Liver (tissue), 7 donors: ENCODE measurements at regions not wholly inside any gene's neighbourhood (a gene's known extent, or its start where the extent isn't known, plus 50 kb on each side); places are given as distances from the start of the nearest gene placed in this dataset.

Source experiments
- DNase-seq: peaks from one replicate; pipeline ENCODE4 v3.0.0-alpha.2; 2017; ENCODE audit warnings: low spot score
- H3K27ac ChIP-seq, 2 donors: one replicate each; pipeline ENCODE4 v1.7.0; 2013; ENCODE audit warnings: inconsistent platforms in 2 of 2, low read length in 2 of 2, control low read depth in 1 of 2, low read depth in 1 of 2, mild to moderate bottlenecking in 1 of 2
- H3K27me3 ChIP-seq, 4 donors: one replicate each; pipeline versions ENCODE4 v1.6.1 to v1.7.0; 2013; ENCODE audit warnings: low read length in 3 of 4, inconsistent platforms in 1 of 4, mild to moderate bottlenecking in 1 of 4, moderate library complexity in 1 of 4; ENCODE audit not compliant: control insufficient read depth in 4 of 4, insufficient read depth in 4 of 4
- H3K36me3 ChIP-seq, 4 donors: one replicate each; pipeline versions ENCODE4 v1.6.1 to v1.7.0; 2013; ENCODE audit warnings: low read length in 3 of 4, mild to moderate bottlenecking in 3 of 4, low read depth in 1 of 4, moderate library complexity in 1 of 4; ENCODE audit not compliant: control insufficient read depth in 4 of 4, insufficient read depth in 3 of 4
- H3K4me1 ChIP-seq, 4 donors: one replicate each; pipeline versions ENCODE4 v1.6.1 to v1.7.0; 2013; ENCODE audit warnings: low read length in 3 of 4, mild to moderate bottlenecking in 3 of 4, moderate library complexity in 1 of 4; ENCODE audit not compliant: control insufficient read depth in 4 of 4, insufficient read depth in 4 of 4
- H3K4me3 ChIP-seq, 3 donors: one replicate each; pipeline versions ENCODE4 v1.6.1 to v1.7.0; 2013; ENCODE audit warnings: low read length in 3 of 3, control low read depth in 1 of 3, low read depth in 1 of 3, mild to moderate bottlenecking in 1 of 3
- H3K9ac ChIP-seq, 2 donors: one replicate each; pipeline ENCODE4 v1.7.0; 2013; ENCODE audit warnings: low read length in 2 of 2, mild to moderate bottlenecking in 2 of 2, moderate library complexity in 2 of 2, control low read depth in 1 of 2, low read depth in 1 of 2
- H3K9me3 ChIP-seq, 4 donors: one replicate each; pipeline versions ENCODE4 v1.6.1 to v1.7.0; 2013; ENCODE audit warnings: low read length in 3 of 4; ENCODE audit not compliant: control insufficient read depth in 4 of 4
- EGR1 ChIP-seq, 2 donors: IDR thresholded peaks; 2 replicates each; pipeline ENCODE4 v1.6.1; 2016 to 2018; ENCODE audit warnings: antibody characterized with exemption in 2 of 2, low read depth in 2 of 2
- FOXA1 ChIP-seq: IDR thresholded peaks from 2 replicates; pipeline ENCODE4 v1.6.1; 2016; ENCODE audit warnings: antibody characterized with exemption
- FOXA2 ChIP-seq: IDR thresholded peaks from 2 replicates; pipeline ENCODE4 v1.6.1; 2016; ENCODE audit warnings: antibody characterized with exemption
- GABPA ChIP-seq, 2 donors: IDR thresholded peaks in 1 of 2; conservative IDR thresholded peaks in 1 of 2; 2 replicates each; pipeline ENCODE4 v1.6.1; 2016; ENCODE audit warnings: antibody characterized with exemption in 2 of 2, mild to moderate bottlenecking in 1 of 2, moderate library complexity in 1 of 2
- HNF4G ChIP-seq: IDR thresholded peaks from 2 replicates; pipeline ENCODE4 v1.6.1; 2016; ENCODE audit warnings: antibody characterized with exemption
- JUND ChIP-seq, 2 donors: IDR thresholded peaks; 2 replicates each; pipeline ENCODE4 v1.6.1; 2016; ENCODE audit warnings: antibody characterized with exemption in 2 of 2
- MAX ChIP-seq: IDR thresholded peaks from 2 replicates; pipeline ENCODE4 v1.6.1; 2016; ENCODE audit warnings: antibody characterized with exemption
- NR2F2 ChIP-seq: IDR thresholded peaks from 2 replicates; pipeline ENCODE4 v1.6.1; 2016; ENCODE audit warnings: antibody characterized with exemption
- RAD21 ChIP-seq, 2 donors: IDR thresholded peaks; 2 replicates each; pipeline ENCODE4 v1.6.1; 2016; ENCODE audit warnings: antibody characterized with exemption in 2 of 2, mild to moderate bottlenecking in 2 of 2
- SP1 ChIP-seq: IDR thresholded peaks from 2 replicates; pipeline ENCODE4 v1.6.1; 2018; ENCODE audit warnings: antibody characterized with exemption, mild to moderate bottlenecking
- TAF1 ChIP-seq: conservative IDR thresholded peaks from 2 replicates; pipeline ENCODE4 v1.6.1; 2016; ENCODE audit warnings: antibody characterized with exemption, mild to moderate bottlenecking
- YY1 ChIP-seq: IDR thresholded peaks from 2 replicates; pipeline ENCODE4 v1.6.1; 2016; ENCODE audit warnings: antibody characterized with exemption, mild to moderate bottlenecking
- ZBTB33 ChIP-seq: IDR thresholded peaks from 2 replicates; pipeline ENCODE4 v1.6.1; 2016; ENCODE audit warnings: antibody characterized with exemption
- WGBS: extraction: QIAGEN DNeasy Blood & Tissue Kit; methylation state at CpG from one replicate; pipeline ENCODE4 v1.1.7; 2013; 5-methylcytosine and 5-hydroxymethylcytosine counted together
- TF ChIP-seq, protein P1 (sequence below): IDR thresholded peaks from 2 replicates; pipeline ENCODE4 v1.6.1; 2016; ENCODE audit warnings: antibody characterized with exemption, mild to moderate bottlenecking
- TF ChIP-seq, protein P2 (sequence below): IDR thresholded peaks from 2 replicates; pipeline ENCODE4 v1.6.1; 2016; ENCODE audit warnings: antibody characterized with exemption
- donor health status: healthy.
- donor health status: healthy.
- donor health status: healthy.
- donor health status: healthy.

- DNase-seq = no peak
- Histone ChIP-seq H3K9me3 (peaks cover 0 to 2% (median 0%) of the 10 kb centered on the region in 4 donors), H3K4me3 (peak overlapping the region in 1 of 3 donors; percentile 8), H3K9ac (no peak overlapping the region), H3K4me1 (no peaks in the 10 kb centered on the region), H3K27ac (no peak overlapping the region), H3K27me3 (no peaks in the 10 kb centered on the region), H3K36me3 (no peaks in the 10 kb centered on the region)
- TF ChIP-seq FOXA2 = no peak
- no peak for TF ChIP-seq GABPA (IDR thresholded peaks at IDR 0.05 in 1 of 2, conservative IDR thresholded peaks at IDR 0.05 in 1 of 2)
- TF ChIP-seq ZBTB33 = no peak
- no peak for TF ChIP-seq RAD21 (IDR thresholded peaks at IDR 0.05)
- TF ChIP-seq, protein P1, sequence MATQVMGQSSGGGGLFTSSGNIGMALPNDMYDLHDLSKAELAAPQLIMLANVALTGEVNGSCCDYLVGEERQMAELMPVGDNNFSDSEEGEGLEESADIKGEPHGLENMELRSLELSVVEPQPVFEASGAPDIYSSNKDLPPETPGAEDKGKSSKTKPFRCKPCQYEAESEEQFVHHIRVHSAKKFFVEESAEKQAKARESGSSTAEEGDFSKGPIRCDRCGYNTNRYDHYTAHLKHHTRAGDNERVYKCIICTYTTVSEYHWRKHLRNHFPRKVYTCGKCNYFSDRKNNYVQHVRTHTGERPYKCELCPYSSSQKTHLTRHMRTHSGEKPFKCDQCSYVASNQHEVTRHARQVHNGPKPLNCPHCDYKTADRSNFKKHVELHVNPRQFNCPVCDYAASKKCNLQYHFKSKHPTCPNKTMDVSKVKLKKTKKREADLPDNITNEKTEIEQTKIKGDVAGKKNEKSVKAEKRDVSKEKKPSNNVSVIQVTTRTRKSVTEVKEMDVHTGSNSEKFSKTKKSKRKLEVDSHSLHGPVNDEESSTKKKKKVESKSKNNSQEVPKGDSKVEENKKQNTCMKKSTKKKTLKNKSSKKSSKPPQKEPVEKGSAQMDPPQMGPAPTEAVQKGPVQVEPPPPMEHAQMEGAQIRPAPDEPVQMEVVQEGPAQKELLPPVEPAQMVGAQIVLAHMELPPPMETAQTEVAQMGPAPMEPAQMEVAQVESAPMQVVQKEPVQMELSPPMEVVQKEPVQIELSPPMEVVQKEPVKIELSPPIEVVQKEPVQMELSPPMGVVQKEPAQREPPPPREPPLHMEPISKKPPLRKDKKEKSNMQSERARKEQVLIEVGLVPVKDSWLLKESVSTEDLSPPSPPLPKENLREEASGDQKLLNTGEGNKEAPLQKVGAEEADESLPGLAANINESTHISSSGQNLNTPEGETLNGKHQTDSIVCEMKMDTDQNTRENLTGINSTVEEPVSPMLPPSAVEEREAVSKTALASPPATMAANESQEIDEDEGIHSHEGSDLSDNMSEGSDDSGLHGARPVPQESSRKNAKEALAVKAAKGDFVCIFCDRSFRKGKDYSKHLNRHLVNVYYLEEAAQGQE = no peak
- no peak for TF ChIP-seq YY1
- no peak for TF ChIP-seq EGR1 (IDR thresholded peaks at IDR 0.05; ENCODE audit: low read depth in 2 of 2)
- no peak for TF ChIP-seq SP1
- WGBS = 88% methylated on average over 10 of the region's 10 CpGs
Observed at GRCh38 chr3:134087060-134087974, 57.6 kb upstream of the SLCO2A1 start.

DNA sequence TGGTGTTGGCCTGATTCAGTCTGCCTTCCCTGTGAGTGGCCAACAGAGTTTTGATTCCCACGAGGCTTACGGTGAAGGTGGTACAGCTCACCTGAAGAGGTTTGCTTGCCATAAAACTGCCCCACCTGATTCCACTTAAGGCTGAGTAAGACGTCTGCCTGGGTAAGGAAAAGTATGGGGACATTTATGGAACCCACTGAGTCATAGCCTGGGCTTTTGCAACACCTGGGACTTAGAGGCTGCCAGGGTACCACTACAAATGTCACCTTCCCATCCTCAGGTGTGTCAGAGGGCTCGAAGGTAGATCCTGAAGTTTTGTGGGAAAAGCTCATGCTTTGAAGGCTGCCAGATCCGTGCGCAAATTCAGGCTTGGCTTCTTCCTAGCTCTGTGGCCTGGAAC is 56.9 kb upstream of the SLCO2A1 start:
- WGBS = 87% methylated on average over 6 of the region's 6 CpGs
- Histone ChIP-seq H3K9ac (no peak overlapping the region), H3K9me3 (peaks cover 0 to 2% (median 0%) of the 10 kb centered on the region in 4 donors), H3K36me3 (no peaks in the 10 kb centered on the region), H3K4me1 (no peaks in the 10 kb centered on the region), H3K4me3 (no peak overlapping the region), H3K27ac (no peak overlapping the region), H3K27me3 (no peaks in the 10 kb centered on the region)
- TF ChIP-seq ZBTB33 (no peak), YY1 (no peak), HNF4G (no peak), FOXA2 (no peak), NR2F2 (no peak), MAX (no peak), JUND (IDR thresholded peaks at IDR 0.05) (no peak), TAF1 (no peak), FOXA1 (no peak), EGR1 (IDR thresholded peaks at IDR 0.05; ENCODE audit: low read depth in 2 of 2) (no peak)
- TF ChIP-seq, protein P1 = no peak
- TF ChIP-seq, protein P2, sequence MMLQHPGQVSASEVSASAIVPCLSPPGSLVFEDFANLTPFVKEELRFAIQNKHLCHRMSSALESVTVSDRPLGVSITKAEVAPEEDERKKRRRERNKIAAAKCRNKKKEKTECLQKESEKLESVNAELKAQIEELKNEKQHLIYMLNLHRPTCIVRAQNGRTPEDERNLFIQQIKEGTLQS = no peak
- no peak for DNase-seq
